Spleen (tissue), 11 donors: ENCODE measurements at regions not wholly inside any gene's neighbourhood (a gene's known extent, or its start where the extent isn't known, plus 50 kb on each side); places are given as distances from the start of the nearest gene placed in this dataset.
"Not testable (repeated sequence)": the region's sequence is repeated elsewhere in the genome, so short reads cannot be mapped to it uniquely, and the experiment has no call there.

Experiments
- DNase-seq: peaks from one replicate; pipeline ENCODE4 v3.0.0-alpha.2; 2020
- H3K27ac ChIP-seq, 8 donors: fragments of 200-600 bp; sonication (generic) in 7 of 8; 1 replicate in 4 of 8; 2 replicates in 4 of 8; pipeline versions ENCODE4 v1.5.0 to v1.8.0; 2016 to 2021; ENCODE audit warnings: inconsistent platforms in 4 of 8, mild to moderate bottlenecking in 4 of 8, moderate library complexity in 1 of 8
- H3K27me3 ChIP-seq, 7 donors: fragments of 200-600 bp; sonication (generic) in 6 of 7; replicated peaks in 1 of 7; 1 replicate in 4 of 7; 2 replicates in 3 of 7; pipeline versions ENCODE4 v1.5.0 to v1.8.0; 2016 to 2021; ENCODE audit warnings: inconsistent platforms in 3 of 7, mild to moderate bottlenecking in 1 of 7
- H3K36me3 ChIP-seq, 6 donors: fragments of 200-600 bp; sonication (generic) in 5 of 6; 1 replicate in 4 of 6; 2 replicates in 2 of 6; pipeline versions ENCODE4 v1.5.0 to v1.8.0; 2016 to 2021; ENCODE audit warnings: inconsistent platforms in 2 of 6
- H3K4me1 ChIP-seq, 6 donors: fragments of 200-600 bp; sonication (generic) in 5 of 6; 1 replicate in 3 of 6; 2 replicates in 3 of 6; pipeline versions ENCODE4 v1.5.0 to v1.8.0; 2016 to 2021; ENCODE audit warnings: inconsistent platforms in 3 of 6
- H3K4me3 ChIP-seq, 8 donors: fragments of 200-600 bp; sonication (generic) in 7 of 8; 1 replicate in 4 of 8; 2 replicates in 4 of 8; pipeline versions ENCODE4 v1.5.0 to v1.8.0; 2016 to 2021; ENCODE audit warnings: inconsistent platforms in 4 of 8, mild to moderate bottlenecking in 4 of 8, moderate library complexity in 2 of 8
- H3K9me3 ChIP-seq, 8 donors: fragments of 200-600 bp; sonication (generic) in 7 of 8; 1 replicate in 4 of 8; 2 replicates in 4 of 8; pipeline versions ENCODE4 v1.5.0 to v1.8.0; 2016 to 2021; ENCODE audit warnings: inconsistent platforms in 4 of 8
- CTCF ChIP-seq, 11 experiments: fragments of 200-600 bp in 7 of 11; fragments of 450-650 bp in 4 of 11; sonication (generic) in 4 of 11; IDR thresholded peaks in 8 of 11; conservative IDR thresholded peaks in 3 of 11; 1 replicate in 7 of 11; 2 replicates in 4 of 11; pipeline versions ENCODE4 v1.4.0 to v1.8.0; 2016 to 2021; ENCODE audit warnings: antibody characterized with exemption in 11 of 11, inconsistent platforms in 4 of 11, mild to moderate bottlenecking in 1 of 11
- POLR2A ChIP-seq, 3 donors: fragments of 450-650 bp; IDR thresholded peaks; one replicate each; pipeline ENCODE4 v1.5.1; 2017; ENCODE audit warnings: antibody characterized with exemption in 3 of 3, mild to moderate bottlenecking in 1 of 3
- POLR2AphosphoS5 ChIP-seq, 3 donors: sonication (generic); formaldehyde crosslinking; IDR thresholded peaks; one replicate each; pipeline ENCODE4 v1.5.1; 2017; ENCODE audit warnings: antibody characterized with exemption in 3 of 3
- WGBS, 5 donors: extraction: QIAGEN DNeasy Blood & Tissue Kit in 3 of 5; methylation state at CpG; one replicate each; pipeline versions ENCODE4 v1.1.5 to v1.1.7; 2013 to 2018; 5-methylcytosine and 5-hydroxymethylcytosine counted together
- intact Hi-C: fragments of 100-400 bp; cut with DNase I; formaldehyde crosslinking; loops from one replicate; pipeline ENCODE4 v1.15.0; 2023; ENCODE audit warnings: low total_unique reads
- donor health status: healthy with polysubstance abuse.
- donor health status: DM: no; HTN: no; CAD: no; lungs with moderate emphysema.
- donor health status: DM: no; HTN: no; CAD: no.
- donor health status: Bipolar disorder and iron deficiency.
- donor health status: healthy.
- donor health status: DM: no; HTN: no; CAD: no.
- donor health status: DM: yes; HTN: yes; CAD: no.

- Histone ChIP-seq H3K4me3 (no peak overlapping the region), H3K27me3 (no peaks in the 10 kb centered on the region), H3K4me1 (no peaks in the 10 kb centered on the region), H3K27ac (no peak overlapping the region), H3K9me3 (peaks cover 0 to 11% (median 2%) of the 10 kb centered on the region in 8 donors), H3K36me3 (no peaks in the 10 kb centered on the region)
- TF ChIP-seq CTCF (IDR thresholded peaks at IDR 0.05 in 8 of 11, conservative IDR thresholded peaks at IDR 0.05 in 3 of 11): no peak
- TF ChIP-seq POLR2A (IDR thresholded peaks at IDR 0.05): no peak
- TF ChIP-seq POLR2AphosphoS5 (IDR thresholded peaks at IDR 0.05): no peak
- DNase-seq: no peak
- WGBS, 5 donors: 44 to 73% (median 61%) methylated on average over 1 of the region's 1 CpG
- intact Hi-C loops: no loop called here
These were observed 463.7 kb downstream of the TMEM135 start for GRCh38 chr11:87501388-87501787.

GRCh38 chr11:87494936-87495335 is 457.2 kb downstream of the TMEM135 start:
- H3K4me1 ChIP-seq, H3K27ac ChIP-seq, H3K9me3 ChIP-seq, H3K4me3 ChIP-seq, intact Hi-C loops, H3K36me3 ChIP-seq, H3K27me3 ChIP-seq, DNase-seq: not testable (repeated sequence)
- WGBS, 5 donors: 89 to 93% (median 90%) methylated on average over 3 of the region's 3 CpGs

- intact Hi-C loops, DNase-seq: not testable (repeated sequence)
- WGBS, 5 donors: 72 to 87% (median 79%) methylated on average over 7 of the region's 7 CpGs
These were observed 456.3 kb downstream of the TMEM135 start for GRCh38 chr11:87494026-87494425.

GRCh38 chr11:87493516-87493915 is 455.8 kb downstream of the TMEM135 start:
- Histone ChIP-seq H3K4me3 (no peak overlapping the region), H3K36me3 (no peaks in the 10 kb centered on the region), H3K27me3 (no peaks in the 10 kb centered on the region), H3K27ac (no peak overlapping the region), H3K9me3 (no peaks in the 10 kb centered on the region), H3K4me1 (no peaks in the 10 kb centered on the region)
- WGBS, 5 donors: 52 to 71% (median 66%) methylated on average over 4 of the region's 4 CpGs
- intact Hi-C loops: no loop called here
- DNase-seq: no peak
- no peak for TF ChIP-seq POLR2AphosphoS5 (IDR thresholded peaks at IDR 0.05)
- TF ChIP-seq POLR2A (IDR thresholded peaks at IDR 0.05): no peak
- no peak for TF ChIP-seq CTCF (IDR thresholded peaks at IDR 0.05 in 8 of 11, conservative IDR thresholded peaks at IDR 0.05 in 3 of 11)

More at GRCh38 chr11:87494026-87494425, 456.3 kb downstream of the TMEM135 start:
- not testable (repeated sequence) for H3K4me1 ChIP-seq, H3K4me3 ChIP-seq, H3K36me3 ChIP-seq, H3K27ac ChIP-seq, H3K27me3 ChIP-seq, H3K9me3 ChIP-seq

GRCh38 chr11:87491381-87491780 is 453.6 kb downstream of the TMEM135 start:
- TF ChIP-seq CTCF (IDR thresholded peaks at IDR 0.05 in 8 of 11, conservative IDR thresholded peaks at IDR 0.05 in 3 of 11) (no peak), POLR2A (IDR thresholded peaks at IDR 0.05) (no peak), POLR2AphosphoS5 (IDR thresholded peaks at IDR 0.05) (no peak)
- Histone ChIP-seq H3K4me1 (no peaks in the 10 kb centered on the region), H3K27me3 (no peaks in the 10 kb centered on the region), H3K36me3 (no peaks in the 10 kb centered on the region), H3K27ac (no peak overlapping the region), H3K9me3 (no peaks in the 10 kb centered on the region), H3K4me3 (no peak overlapping the region)
- DNase-seq: no peak
- WGBS, 5 donors: 59 to 73% (median 67%) methylated on average over 3 of the region's 3 CpGs
- intact Hi-C loops: no loop called here
